UCSD-AML1 (cell line): ENCODE measurements at regions not wholly inside any gene's neighbourhood (a gene's known extent, or its start where the extent isn't known, plus 50 kb on each side); places are given as distances from the start of the nearest gene placed in this dataset.

Experiments
- DNase-seq: peaks from one replicate; lab custom pipeline; 2025; ENCODE audit not compliant: unreplicated experiment; lab: John Stamatoyannopoulos, UW

- DNase-seq = no peak
Measured at GRCh38 chr6:140641412-140641811, 1267.0 kb upstream of the CITED2 start.

- no peak for DNase-seq
Measured at GRCh38 chr6:140636908-140637402, 1262.5 kb upstream of the CITED2 start.

GRCh38 chr6:140636271-140636907 is 1261.9 kb upstream of the CITED2 start:
- no peak for DNase-seq

GRCh38 chr6:140627002-140627401 is 1252.6 kb upstream of the CITED2 start:
- DNase-seq = no peak

GRCh38 chr6:140623498-140623897 is 1249.0 kb upstream of the CITED2 start:
- no peak for DNase-seq

GRCh38 chr6:140620496-140620895 is 1246.0 kb upstream of the CITED2 start:
- no peak for DNase-seq

GRCh38 chr6:140609956-140610355 is 1235.5 kb upstream of the CITED2 start:
- no peak for DNase-seq

GRCh38 chr6:140609321-140609720 is 1234.9 kb upstream of the CITED2 start:
- DNase-seq = no peak

- no peak for DNase-seq
Measured at GRCh38 chr6:140604786-140605185, 1230.3 kb upstream of the CITED2 start.

GRCh38 chr6:140602431-140603248 is 1228.2 kb upstream of the CITED2 start:
- DNase-seq = no peak

- DNase-seq = no peak
Measured at GRCh38 chr6:140601021-140601808, 1226.8 kb upstream of the CITED2 start.

GRCh38 chr6:140599916-140600315 is 1225.5 kb upstream of the CITED2 start:
- DNase-seq = no peak

- no peak for DNase-seq
Measured at GRCh38 chr6:140597181-140597580, 1222.7 kb upstream of the CITED2 start.

GRCh38 chr6:140594806-140595128 is 1220.3 kb upstream of the CITED2 start:
- DNase-seq = no peak

- DNase-seq = no peak
Measured at GRCh38 chr6:140592877-140593276, 1218.4 kb upstream of the CITED2 start.

GRCh38 chr6:140590641-140591040 is 1216.2 kb upstream of the CITED2 start:
- no peak for DNase-seq

- no peak for DNase-seq
Measured at GRCh38 chr6:140586426-140587061, 1212.1 kb upstream of the CITED2 start.

- peak; percentile 13 for DNase-seq
Measured at GRCh38 chr6:140581601-140582000, 1207.2 kb upstream of the CITED2 start.

- no peak for DNase-seq
Measured at GRCh38 chr6:140579918-140580317, 1205.5 kb upstream of the CITED2 start.

- no peak for DNase-seq
Measured at GRCh38 chr6:140576004-140576555, 1201.6 kb upstream of the CITED2 start.

GRCh38 chr6:140572867-140573266 is 1198.4 kb upstream of the CITED2 start:
- DNase-seq = no peak
